Liver (tissue), 8 donors: ENCODE measurements at regions not wholly inside any gene's neighbourhood (a gene's known extent, or its start where the extent isn't known, plus 50 kb on each side); places are given as distances from the start of the nearest gene placed in this dataset.
"Not testable (repeated sequence)": the region's sequence is repeated elsewhere in the genome, so short reads cannot be mapped to it uniquely, and the experiment has no call there.

Experiments
- DNase-seq: peaks from one replicate; pipeline ENCODE4 v3.0.0-alpha.2; 2017; ENCODE audit warnings: low spot score
- H3K27ac ChIP-seq, 2 donors: one replicate each; pipeline ENCODE4 v1.7.0; 2013; ENCODE audit warnings: inconsistent platforms in 2 of 2, low read length in 2 of 2, control low read depth in 1 of 2, low read depth in 1 of 2, mild to moderate bottlenecking in 1 of 2
- H3K27me3 ChIP-seq, 4 donors: one replicate each; pipeline versions ENCODE4 v1.6.1 to v1.7.0; 2013; ENCODE audit warnings: low read length in 3 of 4, inconsistent platforms in 1 of 4, mild to moderate bottlenecking in 1 of 4, moderate library complexity in 1 of 4; ENCODE audit not compliant: control insufficient read depth in 4 of 4, insufficient read depth in 4 of 4
- H3K36me3 ChIP-seq, 4 donors: one replicate each; pipeline versions ENCODE4 v1.6.1 to v1.7.0; 2013; ENCODE audit warnings: low read length in 3 of 4, mild to moderate bottlenecking in 3 of 4, low read depth in 1 of 4, moderate library complexity in 1 of 4; ENCODE audit not compliant: control insufficient read depth in 4 of 4, insufficient read depth in 3 of 4
- H3K4me1 ChIP-seq, 4 donors: one replicate each; pipeline versions ENCODE4 v1.6.1 to v1.7.0; 2013; ENCODE audit warnings: low read length in 3 of 4, mild to moderate bottlenecking in 3 of 4, moderate library complexity in 1 of 4; ENCODE audit not compliant: control insufficient read depth in 4 of 4, insufficient read depth in 4 of 4
- H3K4me3 ChIP-seq, 3 donors: one replicate each; pipeline versions ENCODE4 v1.6.1 to v1.7.0; 2013; ENCODE audit warnings: low read length in 3 of 3, control low read depth in 1 of 3, low read depth in 1 of 3, mild to moderate bottlenecking in 1 of 3
- H3K9ac ChIP-seq, 2 donors: one replicate each; pipeline ENCODE4 v1.7.0; 2013; ENCODE audit warnings: low read length in 2 of 2, mild to moderate bottlenecking in 2 of 2, moderate library complexity in 2 of 2, control low read depth in 1 of 2, low read depth in 1 of 2
- H3K9me3 ChIP-seq, 4 donors: one replicate each; pipeline versions ENCODE4 v1.6.1 to v1.7.0; 2013; ENCODE audit warnings: low read length in 3 of 4; ENCODE audit not compliant: control insufficient read depth in 4 of 4
- CTCF ChIP-seq: fragments of 150-350 bp; IDR thresholded peaks from 2 replicates; pipeline ENCODE4 v1.5.1; 2017; ENCODE audit warnings: improper control_type of control experiment, low read depth, low read length; ENCODE audit not compliant: missing input control
- EGR1 ChIP-seq, 2 donors: IDR thresholded peaks; 2 replicates each; pipeline ENCODE4 v1.6.1; 2016 to 2018; ENCODE audit warnings: antibody characterized with exemption in 2 of 2, low read depth in 2 of 2
- FOXA1 ChIP-seq: IDR thresholded peaks from 2 replicates; pipeline ENCODE4 v1.6.1; 2016; ENCODE audit warnings: antibody characterized with exemption
- FOXA2 ChIP-seq: IDR thresholded peaks from 2 replicates; pipeline ENCODE4 v1.6.1; 2016; ENCODE audit warnings: antibody characterized with exemption
- GABPA ChIP-seq, 2 donors: IDR thresholded peaks in 1 of 2; conservative IDR thresholded peaks in 1 of 2; 2 replicates each; pipeline ENCODE4 v1.6.1; 2016; ENCODE audit warnings: antibody characterized with exemption in 2 of 2, mild to moderate bottlenecking in 1 of 2, moderate library complexity in 1 of 2
- HNF4A ChIP-seq, 2 donors: conservative IDR thresholded peaks; 2 replicates each; pipeline ENCODE4 v1.6.1; 2016; ENCODE audit warnings: antibody characterized with exemption in 2 of 2, mild to moderate bottlenecking in 2 of 2
- HNF4G ChIP-seq: IDR thresholded peaks from 2 replicates; pipeline ENCODE4 v1.6.1; 2016; ENCODE audit warnings: antibody characterized with exemption
- JUND ChIP-seq, 2 donors: IDR thresholded peaks; 2 replicates each; pipeline ENCODE4 v1.6.1; 2016; ENCODE audit warnings: antibody characterized with exemption in 2 of 2
- NR2F2 ChIP-seq: IDR thresholded peaks from 2 replicates; pipeline ENCODE4 v1.6.1; 2016; ENCODE audit warnings: antibody characterized with exemption
- RAD21 ChIP-seq, 2 donors: IDR thresholded peaks; 2 replicates each; pipeline ENCODE4 v1.6.1; 2016; ENCODE audit warnings: antibody characterized with exemption in 2 of 2, mild to moderate bottlenecking in 2 of 2
- RXRA ChIP-seq, 2 donors: IDR thresholded peaks; 2 replicates each; pipeline ENCODE4 v1.6.1; 2017 to 2018; ENCODE audit warnings: antibody characterized with exemption in 2 of 2, mild to moderate bottlenecking in 1 of 2
- SP1 ChIP-seq: IDR thresholded peaks from 2 replicates; pipeline ENCODE4 v1.6.1; 2018; ENCODE audit warnings: antibody characterized with exemption, mild to moderate bottlenecking
- YY1 ChIP-seq: IDR thresholded peaks from 2 replicates; pipeline ENCODE4 v1.6.1; 2016; ENCODE audit warnings: antibody characterized with exemption, mild to moderate bottlenecking
- WGBS: extraction: QIAGEN DNeasy Blood & Tissue Kit; methylation state at CpG from one replicate; pipeline ENCODE4 v1.1.7; 2013; 5-methylcytosine and 5-hydroxymethylcytosine counted together
- TF ChIP-seq, protein P1 (sequence below): IDR thresholded peaks from 2 replicates; pipeline ENCODE4 v1.6.1; 2016; ENCODE audit warnings: antibody characterized with exemption, mild to moderate bottlenecking
- TF ChIP-seq, protein P2 (sequence below): IDR thresholded peaks from 2 replicates; pipeline ENCODE4 v1.6.1; 2016; ENCODE audit warnings: antibody characterized with exemption
- TF ChIP-seq, protein P3 (sequence below): IDR thresholded peaks from 2 replicates; pipeline ENCODE4 v1.6.1; 2016; ENCODE audit warnings: antibody characterized with exemption
- TF ChIP-seq, protein P4 (sequence below): IDR thresholded peaks from 2 replicates; pipeline ENCODE4 v1.6.1; 2016; ENCODE audit warnings: antibody characterized with exemption
- donor health status: healthy.
- donor health status: healthy.
- donor health status: healthy.
- donor health status: healthy.
- donor health status: healthy.

- not testable (repeated sequence) for DNase-seq, H3K9ac ChIP-seq, H3K4me1 ChIP-seq, H3K9me3 ChIP-seq, H3K36me3 ChIP-seq, H3K27me3 ChIP-seq, H3K27ac ChIP-seq, H3K4me3 ChIP-seq
- WGBS = 73% methylated on average over 4 of the region's 4 CpGs
Measured at GRCh38 chr4:33979781-33980180, 2264.5 kb downstream of the ARAP2 start.

DNA sequence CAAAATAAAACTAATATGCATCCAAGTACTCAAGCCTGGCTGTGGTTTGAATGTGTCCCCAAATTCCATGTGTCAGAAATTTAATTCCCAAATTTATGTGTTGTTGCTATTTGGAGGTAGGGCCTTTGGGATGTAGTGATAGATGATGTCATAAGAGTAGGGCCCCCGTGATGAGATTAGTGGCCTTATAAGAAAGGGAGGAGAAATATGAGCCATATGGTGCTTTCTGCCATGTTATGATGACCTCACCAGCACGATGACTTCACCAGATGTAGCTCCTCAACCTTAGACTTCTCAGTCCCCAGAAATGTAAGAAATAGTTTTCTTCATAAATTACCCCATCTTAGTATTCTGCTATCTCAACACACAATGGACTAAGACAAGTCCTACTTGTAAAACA, 2264.0 kb downstream of the ARAP2 start:
- DNase-seq = no peak
- WGBS = 75% methylated on average over 2 of the region's 2 CpGs
- H3K4me3 ChIP-seq = no peak overlapping the region
- TF ChIP-seq YY1 (no peak), FOXA1 (no peak), FOXA2 (no peak), NR2F2 (no peak), RAD21 (IDR thresholded peaks at IDR 0.05) (no peak), GABPA (IDR thresholded peaks at IDR 0.05 in 1 of 2, conservative IDR thresholded peaks at IDR 0.05 in 1 of 2) (no peak)
- TF ChIP-seq, protein P1, sequence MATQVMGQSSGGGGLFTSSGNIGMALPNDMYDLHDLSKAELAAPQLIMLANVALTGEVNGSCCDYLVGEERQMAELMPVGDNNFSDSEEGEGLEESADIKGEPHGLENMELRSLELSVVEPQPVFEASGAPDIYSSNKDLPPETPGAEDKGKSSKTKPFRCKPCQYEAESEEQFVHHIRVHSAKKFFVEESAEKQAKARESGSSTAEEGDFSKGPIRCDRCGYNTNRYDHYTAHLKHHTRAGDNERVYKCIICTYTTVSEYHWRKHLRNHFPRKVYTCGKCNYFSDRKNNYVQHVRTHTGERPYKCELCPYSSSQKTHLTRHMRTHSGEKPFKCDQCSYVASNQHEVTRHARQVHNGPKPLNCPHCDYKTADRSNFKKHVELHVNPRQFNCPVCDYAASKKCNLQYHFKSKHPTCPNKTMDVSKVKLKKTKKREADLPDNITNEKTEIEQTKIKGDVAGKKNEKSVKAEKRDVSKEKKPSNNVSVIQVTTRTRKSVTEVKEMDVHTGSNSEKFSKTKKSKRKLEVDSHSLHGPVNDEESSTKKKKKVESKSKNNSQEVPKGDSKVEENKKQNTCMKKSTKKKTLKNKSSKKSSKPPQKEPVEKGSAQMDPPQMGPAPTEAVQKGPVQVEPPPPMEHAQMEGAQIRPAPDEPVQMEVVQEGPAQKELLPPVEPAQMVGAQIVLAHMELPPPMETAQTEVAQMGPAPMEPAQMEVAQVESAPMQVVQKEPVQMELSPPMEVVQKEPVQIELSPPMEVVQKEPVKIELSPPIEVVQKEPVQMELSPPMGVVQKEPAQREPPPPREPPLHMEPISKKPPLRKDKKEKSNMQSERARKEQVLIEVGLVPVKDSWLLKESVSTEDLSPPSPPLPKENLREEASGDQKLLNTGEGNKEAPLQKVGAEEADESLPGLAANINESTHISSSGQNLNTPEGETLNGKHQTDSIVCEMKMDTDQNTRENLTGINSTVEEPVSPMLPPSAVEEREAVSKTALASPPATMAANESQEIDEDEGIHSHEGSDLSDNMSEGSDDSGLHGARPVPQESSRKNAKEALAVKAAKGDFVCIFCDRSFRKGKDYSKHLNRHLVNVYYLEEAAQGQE = no peak
- no peaks in the 10 kb centered on the region for H3K4me1 ChIP-seq
- H3K9ac ChIP-seq = no peak overlapping the region
- no peaks in the 10 kb centered on the region for H3K27me3 ChIP-seq
- no peak overlapping the region for H3K27ac ChIP-seq
- H3K36me3 ChIP-seq = no peaks in the 10 kb centered on the region
- H3K9me3 ChIP-seq = no peaks in the 10 kb centered on the region

GRCh38 chr4:33989820-33990443, 2254.4 kb downstream of the ARAP2 start:
- Histone ChIP-seq H3K27ac (no peak overlapping the region), H3K4me3 (no peak overlapping the region), H3K4me1 (no peaks in the 10 kb centered on the region), H3K9me3 (no peaks in the 10 kb centered on the region), H3K36me3 (no peaks in the 10 kb centered on the region), H3K9ac (no peak overlapping the region), H3K27me3 (no peaks in the 10 kb centered on the region)
- no peak for DNase-seq
- 62% methylated on average over 3 of the region's 3 CpGs for WGBS
- TF ChIP-seq JUND (IDR thresholded peaks at IDR 0.05) = no peak
- TF ChIP-seq, protein P2, sequence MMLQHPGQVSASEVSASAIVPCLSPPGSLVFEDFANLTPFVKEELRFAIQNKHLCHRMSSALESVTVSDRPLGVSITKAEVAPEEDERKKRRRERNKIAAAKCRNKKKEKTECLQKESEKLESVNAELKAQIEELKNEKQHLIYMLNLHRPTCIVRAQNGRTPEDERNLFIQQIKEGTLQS = no peak
- TF ChIP-seq YY1 = no peak
- no peak for TF ChIP-seq HNF4G
- TF ChIP-seq FOXA1 = no peak
- TF ChIP-seq, protein P1 = no peak
- no peak for TF ChIP-seq HNF4A (conservative IDR thresholded peaks at IDR 0.05)
- no peak for TF ChIP-seq NR2F2
- TF ChIP-seq SP1 = no peak
- TF ChIP-seq CTCF = no peak
- TF ChIP-seq FOXA2 = no peak
- TF ChIP-seq, protein P3, sequence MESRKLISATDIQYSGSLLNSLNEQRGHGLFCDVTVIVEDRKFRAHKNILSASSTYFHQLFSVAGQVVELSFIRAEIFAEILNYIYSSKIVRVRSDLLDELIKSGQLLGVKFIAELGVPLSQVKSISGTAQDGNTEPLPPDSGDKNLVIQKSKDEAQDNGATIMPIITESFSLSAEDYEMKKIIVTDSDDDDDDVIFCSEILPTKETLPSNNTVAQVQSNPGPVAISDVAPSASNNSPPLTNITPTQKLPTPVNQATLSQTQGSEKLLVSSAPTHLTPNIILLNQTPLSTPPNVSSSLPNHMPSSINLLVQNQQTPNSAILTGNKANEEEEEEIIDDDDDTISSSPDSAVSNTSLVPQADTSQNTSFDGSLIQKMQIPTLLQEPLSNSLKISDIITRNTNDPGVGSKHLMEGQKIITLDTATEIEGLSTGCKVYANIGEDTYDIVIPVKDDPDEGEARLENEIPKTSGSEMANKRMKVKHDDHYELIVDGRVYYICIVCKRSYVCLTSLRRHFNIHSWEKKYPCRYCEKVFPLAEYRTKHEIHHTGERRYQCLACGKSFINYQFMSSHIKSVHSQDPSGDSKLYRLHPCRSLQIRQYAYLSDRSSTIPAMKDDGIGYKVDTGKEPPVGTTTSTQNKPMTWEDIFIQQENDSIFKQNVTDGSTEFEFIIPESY = no peak
- no peak for TF ChIP-seq EGR1 (IDR thresholded peaks at IDR 0.05; ENCODE audit: low read depth in 2 of 2)
- TF ChIP-seq, protein P4, sequence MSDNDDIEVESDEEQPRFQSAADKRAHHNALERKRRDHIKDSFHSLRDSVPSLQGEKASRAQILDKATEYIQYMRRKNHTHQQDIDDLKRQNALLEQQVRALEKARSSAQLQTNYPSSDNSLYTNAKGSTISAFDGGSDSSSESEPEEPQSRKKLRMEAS = no peak
- no peak for TF ChIP-seq RXRA (IDR thresholded peaks at IDR 0.05)
